Endothelial cell of umbilical vein (primary cell): ENCODE measurements at regions not wholly inside any gene's neighbourhood (a gene's known extent, or its start where the extent isn't known, plus 50 kb on each side); places are given as distances from the start of the nearest gene placed in this dataset.

Experiments used
- BruUV-seq: library from RNA; stranded (reverse); fragments of 400-500 nt; replicated peaks from 2 replicates; lab custom pipeline; 2021; lab: Mats Ljungman, UMichigan
- CTCF ChIA-PET: fragments of 300-600, 350-600 bp; sonication (Branson Sonifier 250); formaldehyde crosslinking; loops from one replicate; lab custom pipeline; 2021; ENCODE audit warnings: antibody characterized with exemption, inconsistent platforms; lab: Charles Lee
- POLR2A ChIA-PET: fragments of 300-600, 350-600 bp; sonication (Branson Sonifier 250); formaldehyde crosslinking; loops from one replicate; lab custom pipeline; 2021; ENCODE audit warnings: antibody characterized with exemption, inconsistent platforms; lab: Charles Lee
- DNase-seq: peaks from one replicate; pipeline ENCODE4 v3.0.0-alpha.2; 2011; ENCODE audit warnings: low read depth, low spot score
- FAIRE-seq: peaks from 2 replicates; lab custom pipeline; 2011; peaks lifted over from hg19 to GRCh38; lab: Jason Lieb, UNC
- H2AFZ ChIP-seq: 2 replicates; pipeline ENCODE4 v1.6.0; 2012; ENCODE audit warnings: low read depth, low read length, control low read depth, inconsistent platforms
- H3K27ac ChIP-seq: 2 replicates; pipeline ENCODE4 v1.5.1; 2011; ENCODE audit warnings: low read depth, mild to moderate bottlenecking, control low read depth, low read length, moderate library complexity; ENCODE audit not compliant: insufficient read depth
- H3K27me3 ChIP-seq, 2 experiments: 2 replicates each; pipeline versions ENCODE4 v1.6.0 to v1.6.1; 2011; ENCODE audit warnings: low read length in 2 of 2, mixed read lengths in 1 of 2; ENCODE audit not compliant: control insufficient read depth in 2 of 2, insufficient read depth in 2 of 2
- H3K36me3 ChIP-seq, 2 experiments: 2 replicates in 1 of 2; 3 replicates in 1 of 2; pipeline ENCODE4 v1.5.1; 2011; ENCODE audit warnings: low read length in 2 of 2, mild to moderate bottlenecking in 1 of 2, moderate library complexity in 1 of 2; ENCODE audit not compliant: control insufficient read depth in 2 of 2, insufficient read depth in 2 of 2; ENCODE audit errors: extremely low read depth in 1 of 2
- H3K4me1 ChIP-seq: 3 replicates; pipeline ENCODE4 v1.5.1; 2011; ENCODE audit warnings: mild to moderate bottlenecking, low read length; ENCODE audit not compliant: control insufficient read depth, insufficient read depth; ENCODE audit errors: extremely low read depth
- H3K4me2 ChIP-seq: 2 replicates; pipeline ENCODE4 v1.6.1; 2011; ENCODE audit warnings: low read length, control low read depth, mixed read lengths; ENCODE audit not compliant: insufficient read depth
- H3K4me3 ChIP-seq, 3 experiments: fragments of 200-600 bp in 1 of 3; sonication (generic), shearing (Covaris generic) in 1 of 3; replicated peaks in 1 of 3; 2 replicates each; pipeline ENCODE4 v1.5.1; 2011 to 2016; ENCODE audit warnings: control low read depth in 3 of 3, low read length in 3 of 3, mild to moderate bottlenecking in 2 of 3, inconsistent platforms in 1 of 3, low read depth in 1 of 3, moderate library complexity in 1 of 3; ENCODE audit not compliant: insufficient read depth in 1 of 3
- H3K79me2 ChIP-seq: 2 replicates; pipeline ENCODE4 v1.6.0; 2012; ENCODE audit warnings: low read length, inconsistent platforms; ENCODE audit not compliant: control insufficient read depth, insufficient read depth
- H3K9ac ChIP-seq: replicated peaks from 2 replicates; pipeline ENCODE3; 2011; ENCODE audit warnings: low read length, control low read depth; ENCODE audit not compliant: insufficient read depth; ENCODE audit errors: extremely low read depth
- H3K9me1 ChIP-seq: replicated peaks from 3 replicates; pipeline ENCODE4 v1.6.0; 2011; ENCODE audit warnings: mild to moderate bottlenecking, low read length; ENCODE audit not compliant: control insufficient read depth, insufficient read depth; ENCODE audit errors: extremely low read depth
- H3K9me3 ChIP-seq: replicated peaks from 2 replicates; pipeline ENCODE4 v1.5.1; 2012; ENCODE audit warnings: low read length, inconsistent platforms; ENCODE audit not compliant: control insufficient read depth, insufficient read depth
- H4K20me1 ChIP-seq: replicated peaks from 2 replicates; pipeline ENCODE3; 2011; ENCODE audit warnings: mild to moderate bottlenecking, low read length; ENCODE audit not compliant: control insufficient read depth, insufficient read depth; ENCODE audit errors: extremely low read depth
- CTCF ChIP-seq, 2 donors: IDR thresholded peaks; 1 replicate in 1 of 2; 2 replicates in 1 of 2; pipeline ENCODE4 v1.5.1; 2011; ENCODE audit warnings: low read length in 2 of 2, mild to moderate bottlenecking in 2 of 2, moderate library complexity in 2 of 2, control low read depth in 1 of 2, inconsistent platforms in 1 of 2, low read depth in 1 of 2; ENCODE audit not compliant: insufficient read depth in 1 of 2; ENCODE audit errors: extremely low read depth in 1 of 2
- EZH2 ChIP-seq: IDR thresholded peaks from 2 replicates; pipeline ENCODE4 v1.6.1; 2012; ENCODE audit warnings: borderline replicate concordance, low read depth, mild to moderate bottlenecking, moderate library complexity, low read length, inconsistent platforms; ENCODE audit not compliant: severe bottlenecking
- FOS ChIP-seq: IDR thresholded peaks from 2 replicates; pipeline ENCODE4 v1.6.1; 2011; ENCODE audit warnings: mild to moderate bottlenecking, low read length, moderate library complexity, borderline replicate concordance; ENCODE audit not compliant: insufficient read depth
- GATA2 ChIP-seq: IDR thresholded peaks from 2 replicates; pipeline ENCODE4 v1.7.0; 2011; ENCODE audit warnings: low read depth, mild to moderate bottlenecking, moderate library complexity, mixed read lengths, low read length; ENCODE audit not compliant: insufficient read length, insufficient read depth
- JUN ChIP-seq: IDR thresholded peaks from 2 replicates; pipeline ENCODE4 v1.6.1; 2011; ENCODE audit warnings: borderline replicate concordance, low read depth; ENCODE audit not compliant: insufficient read length, insufficient read depth
- MYC ChIP-seq: IDR thresholded peaks from one replicate; pipeline ENCODE4 v1.6.1; 2011; ENCODE audit warnings: mild to moderate bottlenecking, low read depth, low read length
- POLR2A ChIP-seq: IDR thresholded peaks from 2 replicates; pipeline ENCODE4 v1.6.1; 2012; ENCODE audit warnings: low read depth, mild to moderate bottlenecking, control low read depth, low read length
- POLR2AphosphoS5 ChIP-seq: IDR thresholded peaks from 2 replicates; pipeline ENCODE4 v1.6.1; 2012; ENCODE audit warnings: low read depth, mild to moderate bottlenecking, control low read depth, low read length, moderate library complexity; ENCODE audit not compliant: insufficient read depth
- dilution Hi-C: fragments of 300-500 bp; cut with MboI; formaldehyde crosslinking; loops from one replicate; pipeline ENCODE4 v1.15.0; 2019; ENCODE audit warnings: low sequenced_read_pairs; ENCODE audit not compliant: extremely low pct_ligation_motif_present
- intact Hi-C: fragments of 100-400 bp; cut with micrococcal nuclease; formaldehyde crosslinking; loops from one replicate; pipeline ENCODE4 v1.10.0; 2022
- TF ChIP-seq, protein P1 (sequence below): IDR thresholded peaks from 2 replicates; pipeline ENCODE4 v1.6.1; 2011; ENCODE audit not compliant: insufficient read depth, insufficient read length

DNA sequence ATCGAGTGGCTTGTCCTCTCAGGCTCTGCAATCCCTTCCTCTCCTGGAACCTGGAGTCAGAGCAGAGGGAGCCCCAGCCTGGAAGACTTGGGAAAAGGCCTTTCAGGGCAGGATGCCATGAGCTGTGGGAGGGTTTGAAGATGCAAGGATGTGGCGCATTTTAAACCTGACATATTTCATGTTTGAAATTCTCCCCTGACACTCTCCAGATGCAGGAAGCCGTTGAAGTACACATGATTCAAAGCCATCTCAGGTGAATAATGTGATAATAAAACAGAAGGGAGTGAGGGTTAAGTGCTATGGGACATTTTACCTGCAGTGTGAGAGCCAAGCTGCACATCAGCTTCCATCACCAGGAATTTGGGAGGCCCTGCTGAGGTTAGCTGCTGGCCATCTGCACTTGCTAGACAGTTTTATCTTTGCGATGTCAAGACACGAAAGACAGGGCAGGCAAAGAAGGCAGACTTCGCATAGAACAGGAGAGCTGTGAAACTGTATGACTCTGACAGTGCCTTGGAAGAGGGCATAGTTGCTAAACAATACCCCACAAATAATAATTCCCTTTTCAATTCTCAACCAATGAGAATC is 159.1 kb upstream of the GDF10 start:
- FAIRE-seq (no peak), DNase-seq (no peak)
- Histone ChIP-seq H3K27ac (no peak overlapping the region), H3K4me2 (no peak overlapping the region), H3K9me3 (no peaks in the 10 kb centered on the region), H4K20me1 (no peaks in the 10 kb centered on the region), H3K79me2 (no peaks in the 10 kb centered on the region), H3K4me1 (no peaks in the 10 kb centered on the region), H3K9me1 (no peaks in the 10 kb centered on the region), H2AFZ (no peak overlapping the region), H3K27me3 (no peaks in the 10 kb centered on the region), H3K36me3 (no peaks in the 10 kb centered on the region), H3K4me3 (no peak overlapping the region), H3K9ac (no peak overlapping the region)
- intact Hi-C loops (no loop called here), dilution Hi-C loops (no loop called here)
- no TSS peak for BruUV-seq
- ChIA-PET POLR2A (no interaction called here), CTCF (no interaction called here)
- TF ChIP-seq FOS, result no peak
- TF ChIP-seq CTCF (IDR thresholded peaks at IDR 0.05; ENCODE audit: extremely low read depth in 1 of 2, insufficient read depth in 1 of 2, low read depth in 1 of 2, low read length in 2 of 2), result no peak
- TF ChIP-seq EZH2, result no peak
- TF ChIP-seq JUN, result no peak
- TF ChIP-seq, protein P1, sequence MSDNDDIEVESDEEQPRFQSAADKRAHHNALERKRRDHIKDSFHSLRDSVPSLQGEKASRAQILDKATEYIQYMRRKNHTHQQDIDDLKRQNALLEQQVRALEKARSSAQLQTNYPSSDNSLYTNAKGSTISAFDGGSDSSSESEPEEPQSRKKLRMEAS, result no peak
- TF ChIP-seq POLR2AphosphoS5, result no peak
- no peak for TF ChIP-seq POLR2A
- TF ChIP-seq MYC, result no peak
- no peak for TF ChIP-seq GATA2
